T-helper 2 cell treated with Interferon-gamma antibody and Interleukin-4, amounts not matched to agents 5 μg/mL and 100 μg/mL, for 36 hours (primary cell): ENCODE measurements at regions not wholly inside any gene's neighbourhood (a gene's known extent, or its start where the extent isn't known, plus 50 kb on each side); places are given as distances from the start of the nearest gene placed in this dataset.
"Not testable (repeated sequence)": the region's sequence is repeated elsewhere in the genome, so short reads cannot be mapped to it uniquely, and the experiment has no call there.

ENCODE experiments used
- DNase-seq: peaks from one replicate; pipeline ENCODE4 v3.0.0; 2021; ENCODE audit warnings: low spot score
- H3K27ac Mint-ChIP-seq: one replicate; pipeline ENCODE4 v1.8.0; 2021; ENCODE audit warnings: mild to moderate bottlenecking, mixed read lengths
- H3K27me3 Mint-ChIP-seq: one replicate; pipeline ENCODE4 v1.8.0; 2021; ENCODE audit warnings: low read depth, mixed read lengths
- H3K36me3 Mint-ChIP-seq: one replicate; pipeline ENCODE4 v1.8.0; 2021; ENCODE audit warnings: low read depth, mixed read lengths
- H3K4me1 Mint-ChIP-seq: one replicate; pipeline ENCODE4 v1.8.0; 2021; ENCODE audit warnings: low read depth, mixed read lengths
- H3K4me3 Mint-ChIP-seq: one replicate; pipeline ENCODE4 v1.8.0; 2022; ENCODE audit warnings: mild to moderate bottlenecking, moderate library complexity, mixed read lengths
- H3K9me3 Mint-ChIP-seq: one replicate; pipeline ENCODE4 v1.8.0; 2021; ENCODE audit warnings: mixed read lengths

- H3K4me3 Mint-ChIP-seq, result no peak overlapping the region
- no peak for DNase-seq
- peaks cover 7% of the 10 kb centered on the region for H3K27me3 Mint-ChIP-seq
- peaks cover 23% of the 10 kb centered on the region for H3K9me3 Mint-ChIP-seq
- H3K27ac Mint-ChIP-seq, result no peak overlapping the region
- no peaks in the 10 kb centered on the region for H3K36me3 Mint-ChIP-seq
- peaks cover 5% of the 10 kb centered on the region for H3K4me1 Mint-ChIP-seq
These were observed 105.1 kb upstream of the BCL6 start for GRCh38 chr3:187850258-187850921.

GRCh38 chr3:187852842-187853730 lies 107.8 kb upstream of the BCL6 start:
- Mint-ChIP-seq H3K4me1 (peaks cover 7% of the 10 kb centered on the region), H3K27me3 (no peaks in the 10 kb centered on the region), H3K4me3 (no peak overlapping the region), H3K27ac (no peak overlapping the region), H3K36me3 (peaks cover 3% of the 10 kb centered on the region), H3K9me3 (peaks cover 23% of the 10 kb centered on the region)
- DNase-seq, result no peak

GRCh38 chr3:187855131-187855530 lies 109.9 kb upstream of the BCL6 start:
- no peak overlapping the region for H3K4me3 Mint-ChIP-seq
- H3K4me1 Mint-ChIP-seq, result peaks cover 2% of the 10 kb centered on the region
- no peak for DNase-seq
- no peaks in the 10 kb centered on the region for H3K27me3 Mint-ChIP-seq
- H3K27ac Mint-ChIP-seq, result no peak overlapping the region
- peaks cover 3% of the 10 kb centered on the region for H3K36me3 Mint-ChIP-seq
- H3K9me3 Mint-ChIP-seq, result peaks cover 23% of the 10 kb centered on the region

GRCh38 chr3:187856555-187856954 lies 111.3 kb upstream of the BCL6 start:
- no peak for DNase-seq
- Mint-ChIP-seq H3K36me3 (peaks cover 12% of the 10 kb centered on the region), H3K27ac (no peak overlapping the region), H3K9me3 (peaks cover 24% of the 10 kb centered on the region), H3K4me1 (peaks cover 4% of the 10 kb centered on the region), H3K4me3 (no peak overlapping the region), H3K27me3 (no peaks in the 10 kb centered on the region)

- Mint-ChIP-seq H3K27ac (no peak overlapping the region), H3K36me3 (peaks cover 14% of the 10 kb centered on the region), H3K4me3 (no peak overlapping the region), H3K4me1 (peaks cover 4% of the 10 kb centered on the region), H3K27me3 (no peaks in the 10 kb centered on the region), H3K9me3 (peaks cover 27% of the 10 kb centered on the region)
- DNase-seq, result no peak
These were observed 112.8 kb upstream of the BCL6 start for GRCh38 chr3:187858041-187858440.

GRCh38 chr3:187858711-187859110 lies 113.4 kb upstream of the BCL6 start:
- Mint-ChIP-seq H3K36me3 (peaks cover 14% of the 10 kb centered on the region), H3K4me3 (no peak overlapping the region), H3K9me3 (peaks cover 24% of the 10 kb centered on the region), H3K27me3 (no peaks in the 10 kb centered on the region), H3K27ac (no peak overlapping the region), H3K4me1 (peaks cover 4% of the 10 kb centered on the region)
- DNase-seq, result no peak

GRCh38 chr3:187862701-187863277 lies 117.5 kb upstream of the BCL6 start:
- not testable (repeated sequence) for H3K27ac Mint-ChIP-seq, DNase-seq, H3K4me1 Mint-ChIP-seq, H3K27me3 Mint-ChIP-seq
- H3K4me3 Mint-ChIP-seq, result peak overlapping the region; percentile 71
- peaks cover 11% of the 10 kb centered on the region for H3K36me3 Mint-ChIP-seq
- H3K9me3 Mint-ChIP-seq, result peaks cover 21% of the 10 kb centered on the region

GRCh38 chr3:187870360-187871203 lies 125.3 kb upstream of the BCL6 start:
- H3K9me3 Mint-ChIP-seq, result no peaks in the 10 kb centered on the region
- no peak overlapping the region for H3K4me3 Mint-ChIP-seq
- H3K27me3 Mint-ChIP-seq, result no peaks in the 10 kb centered on the region
- peak; percentile 56 for DNase-seq
- H3K27ac Mint-ChIP-seq, result no peak overlapping the region
- no peaks in the 10 kb centered on the region for H3K36me3 Mint-ChIP-seq
- peaks cover 19% of the 10 kb centered on the region for H3K4me1 Mint-ChIP-seq

- Mint-ChIP-seq H3K4me3 (no peak overlapping the region), H3K9me3 (no peaks in the 10 kb centered on the region), H3K27ac (no peak overlapping the region), H3K36me3 (no peaks in the 10 kb centered on the region), H3K4me1 (peaks cover 19% of the 10 kb centered on the region), H3K27me3 (no peaks in the 10 kb centered on the region)
- DNase-seq, result no peak
These were observed 125.9 kb upstream of the BCL6 start for GRCh38 chr3:187871204-187871591.

- peaks cover 19% of the 10 kb centered on the region for H3K4me1 Mint-ChIP-seq
- no peaks in the 10 kb centered on the region for H3K36me3 Mint-ChIP-seq
- no peak for DNase-seq
- no peaks in the 10 kb centered on the region for H3K9me3 Mint-ChIP-seq
- no peak overlapping the region for H3K27ac Mint-ChIP-seq
- no peaks in the 10 kb centered on the region for H3K27me3 Mint-ChIP-seq
- no peak overlapping the region for H3K4me3 Mint-ChIP-seq
These were observed 126.6 kb upstream of the BCL6 start for GRCh38 chr3:187871848-187872247.

- H3K27ac Mint-ChIP-seq, result no peak overlapping the region
- no peak overlapping the region for H3K4me3 Mint-ChIP-seq
- DNase-seq, result no peak
These were observed 128.6 kb upstream of the BCL6 start for GRCh38 chr3:187873843-187874242.

GRCh38 chr3:187875863-187876262 lies 130.6 kb upstream of the BCL6 start:
- H3K9me3 Mint-ChIP-seq, result peaks cover under 1% of the 10 kb centered on the region
- no peak overlapping the region for H3K4me3 Mint-ChIP-seq
- peaks cover 5% of the 10 kb centered on the region for H3K4me1 Mint-ChIP-seq
- no peaks in the 10 kb centered on the region for H3K36me3 Mint-ChIP-seq
- no peak overlapping the region for H3K27ac Mint-ChIP-seq
- no peak for DNase-seq
- H3K27me3 Mint-ChIP-seq, result no peaks in the 10 kb centered on the region

More at GRCh38 chr3:187873843-187874242, 128.6 kb upstream of the BCL6 start:
- no peaks in the 10 kb centered on the region for H3K9me3 Mint-ChIP-seq
- H3K27me3 Mint-ChIP-seq, result no peaks in the 10 kb centered on the region
- H3K36me3 Mint-ChIP-seq, result no peaks in the 10 kb centered on the region
- H3K4me1 Mint-ChIP-seq, result peaks cover 16% of the 10 kb centered on the region

GRCh38 chr3:187878772-187879518 lies 133.7 kb upstream of the BCL6 start:
- no peak overlapping the region for H3K4me3 Mint-ChIP-seq
- peaks cover 8% of the 10 kb centered on the region for H3K27me3 Mint-ChIP-seq
- H3K27ac Mint-ChIP-seq, result no peak overlapping the region
- no peaks in the 10 kb centered on the region for H3K36me3 Mint-ChIP-seq
- peaks cover 1% of the 10 kb centered on the region for H3K4me1 Mint-ChIP-seq
- no peak for DNase-seq
- H3K9me3 Mint-ChIP-seq, result peaks cover 3% of the 10 kb centered on the region
